ENCODE measurements at regions not wholly inside any gene's neighbourhood (a gene's known extent, or its start where the extent isn't known, plus 50 kb on each side); places are given as distances from the start of the nearest gene placed in this dataset.

GRCh38 chr18:70428439-70428838 is 139.6 kb downstream of the SOCS6 start:
- DNase-seq: no peak

- no peak for DNase-seq
Measured at GRCh38 chr18:70426818-70427217, 138.0 kb downstream of the SOCS6 start.

DNA sequence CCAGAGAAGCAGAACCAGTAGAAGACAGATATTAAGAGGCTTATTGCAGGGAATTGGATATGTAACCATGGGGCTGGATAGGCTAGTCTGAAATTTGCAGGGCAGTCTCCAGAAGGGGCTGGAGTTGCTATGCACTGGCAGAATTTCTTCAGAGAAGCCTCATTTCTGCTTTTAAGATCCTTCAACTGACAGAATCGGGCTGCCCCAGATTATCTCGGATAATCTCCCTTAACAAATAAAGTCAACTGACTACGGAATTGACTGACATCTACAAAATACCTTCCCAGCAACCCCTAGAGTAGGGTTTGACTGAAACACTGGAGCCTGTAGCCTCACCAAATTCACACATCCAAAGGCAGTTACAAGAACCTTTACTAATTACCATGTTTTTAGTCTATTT is 136.4 kb downstream of the SOCS6 start:
- no peak for DNase-seq

DNA sequence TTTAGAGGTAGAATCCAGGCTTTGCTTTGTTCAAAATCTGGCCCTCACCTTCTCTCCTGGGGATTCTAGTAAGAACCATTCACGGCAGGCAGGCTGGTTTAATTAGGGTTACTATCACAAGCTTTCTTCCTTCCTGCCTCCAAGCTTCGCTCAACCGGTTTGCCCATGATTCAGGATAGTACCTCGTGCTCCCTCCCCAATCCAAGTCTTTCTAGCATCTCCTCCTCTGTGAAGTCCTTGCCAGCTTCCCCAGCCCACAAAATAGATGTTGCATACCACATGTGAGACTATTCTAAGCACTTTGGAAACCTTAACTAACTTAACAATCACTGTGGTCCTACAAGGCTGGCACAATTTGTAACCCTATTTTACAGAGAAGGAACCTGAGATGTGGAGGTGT is 135.1 kb downstream of the SOCS6 start:
- DNase-seq: no peak

- no peak for DNase-seq
Measured at GRCh38 chr18:70423120-70423519, 134.3 kb downstream of the SOCS6 start.

GRCh38 chr18:70422391-70422965 is 133.6 kb downstream of the SOCS6 start:
- no peak for DNase-seq

DNA sequence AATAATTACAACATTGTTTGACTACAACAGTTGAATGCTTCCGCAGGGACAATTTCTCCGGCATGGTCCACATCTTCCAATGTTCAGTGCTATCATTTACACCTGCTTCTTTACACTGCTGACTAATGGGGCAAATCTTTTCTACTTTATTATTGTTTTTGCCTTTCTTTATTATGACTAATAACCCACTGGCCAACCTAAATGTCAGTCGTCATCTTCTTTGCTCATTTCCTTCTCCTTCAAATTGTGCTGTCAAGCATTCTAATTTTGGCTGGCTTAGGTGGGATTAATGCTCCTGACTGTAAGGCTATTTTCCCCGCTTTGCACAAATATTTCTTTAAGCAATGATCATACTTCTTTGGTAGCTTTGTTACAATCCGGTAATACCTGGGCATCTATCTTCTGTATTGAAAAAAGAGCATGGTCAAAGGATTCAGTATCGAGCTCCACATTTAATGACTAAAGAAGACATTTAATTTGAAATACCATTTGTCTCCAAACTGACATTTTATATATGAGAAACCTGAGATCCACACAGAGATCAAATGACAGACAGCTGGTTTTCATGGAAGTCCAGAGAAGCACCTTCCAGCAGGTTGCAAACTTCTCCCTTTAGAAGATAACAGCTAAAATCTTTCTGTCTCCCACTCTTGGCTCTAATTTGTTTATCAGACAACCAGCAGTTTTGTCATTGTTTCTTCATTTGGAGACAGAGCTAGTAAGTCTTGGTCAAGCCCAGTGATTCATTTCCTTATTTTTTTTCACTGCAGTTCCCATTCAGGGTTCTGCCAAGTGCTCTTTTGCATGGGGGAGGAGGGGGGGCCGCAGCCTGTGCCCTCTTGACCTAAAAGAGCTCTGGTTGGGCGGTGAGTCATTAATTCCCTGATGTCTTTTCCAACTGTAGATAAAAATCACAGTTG is 132.9 kb downstream of the SOCS6 start:
- DNase-seq: no peak

- no peak for DNase-seq
Measured at GRCh38 chr18:70420146-70420898, 131.5 kb downstream of the SOCS6 start.

DNA sequence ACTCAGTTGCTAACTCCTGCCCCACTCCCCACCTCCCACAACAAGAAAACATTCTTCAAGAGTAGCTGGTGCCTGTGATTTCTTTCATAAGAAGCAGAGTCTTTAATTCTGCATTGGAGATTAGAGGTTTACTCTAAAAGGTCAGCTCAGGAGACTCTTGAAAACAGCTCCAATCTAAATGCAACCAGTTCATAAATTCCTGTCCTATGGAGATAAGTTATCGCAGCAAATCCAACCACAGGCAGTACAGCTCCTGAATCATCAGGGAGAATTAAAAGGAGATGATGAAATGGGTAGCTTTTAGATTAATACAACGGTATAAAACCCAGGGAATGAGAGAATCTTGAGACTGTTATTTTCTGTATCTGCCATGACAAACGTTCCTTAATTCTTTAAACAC is 130.7 kb downstream of the SOCS6 start:
- DNase-seq: no peak

DNA sequence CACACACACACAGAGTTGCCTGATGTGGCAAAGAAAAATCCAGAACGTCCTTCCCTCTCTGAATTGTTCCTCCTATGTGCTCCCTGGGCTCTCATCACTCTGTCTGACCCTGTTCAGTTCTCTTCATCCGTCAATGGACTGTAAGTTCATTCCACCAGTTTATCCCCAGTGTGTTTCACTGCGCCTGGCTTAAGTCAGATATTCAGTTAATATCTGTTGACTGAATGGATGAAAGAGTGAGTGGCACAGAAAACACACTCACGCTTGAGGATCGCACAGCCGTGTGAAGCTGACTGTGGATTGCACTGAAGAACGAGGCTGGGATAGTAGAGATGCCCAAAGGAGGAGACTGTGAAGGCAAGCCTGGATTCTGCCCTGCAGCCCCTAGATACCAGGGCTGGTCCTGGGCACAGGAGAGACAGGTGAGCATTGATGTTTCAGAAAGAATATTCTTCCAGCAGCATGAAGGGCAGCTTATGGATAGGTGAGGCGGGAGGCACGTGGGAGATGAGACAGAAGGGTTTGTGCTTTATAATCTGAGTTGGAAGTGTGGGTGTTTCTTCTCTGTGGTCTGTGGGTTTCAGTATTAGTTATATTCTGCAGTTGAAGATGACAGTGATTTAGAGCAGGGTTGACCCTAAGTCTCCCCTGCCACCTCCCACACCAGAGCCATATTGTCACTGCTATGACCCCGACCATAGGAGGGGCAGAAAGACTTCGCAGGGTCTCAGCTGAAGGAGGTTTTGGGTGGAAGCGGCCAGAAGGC is 129.9 kb downstream of the SOCS6 start:
- no peak for DNase-seq

DNA sequence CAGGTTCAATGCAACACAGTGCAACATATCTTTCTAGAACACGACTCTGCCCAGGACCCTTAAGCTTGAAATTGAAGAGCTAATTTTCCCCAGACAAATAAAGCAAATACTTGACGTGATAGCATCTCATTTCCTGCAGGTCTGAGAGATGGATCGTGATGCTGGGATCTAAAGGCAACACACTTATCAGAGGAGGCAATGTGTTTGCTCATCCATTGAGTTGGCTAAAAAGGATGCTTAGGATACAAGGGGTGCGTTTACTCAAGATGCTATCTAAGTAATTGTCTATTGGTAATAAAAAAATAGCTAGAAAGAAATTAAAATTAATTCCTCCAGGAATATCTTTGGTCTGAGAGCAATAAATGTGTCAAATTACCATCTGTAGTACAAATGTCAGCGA is 129.0 kb downstream of the SOCS6 start:
- no peak for DNase-seq

DNA sequence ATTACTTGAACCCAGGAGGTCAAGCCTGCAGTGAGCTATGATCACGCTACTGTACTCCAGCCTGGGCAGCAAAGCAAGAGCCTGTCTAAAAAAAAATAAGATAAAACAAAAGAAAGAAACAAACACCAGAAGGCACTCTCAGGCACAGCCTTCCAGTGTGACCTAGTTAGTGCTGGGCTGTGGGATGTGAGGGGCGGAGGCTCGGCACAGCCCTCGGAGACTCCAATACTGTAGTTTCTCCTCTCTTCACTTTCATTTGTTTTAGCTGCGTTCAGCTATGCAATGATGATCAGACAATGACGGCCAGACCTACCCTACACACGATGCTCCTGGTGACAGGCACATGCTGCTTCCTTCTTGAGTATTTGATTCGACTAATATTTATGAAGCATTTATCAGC is 127.7 kb downstream of the SOCS6 start:
- no peak for DNase-seq

DNA sequence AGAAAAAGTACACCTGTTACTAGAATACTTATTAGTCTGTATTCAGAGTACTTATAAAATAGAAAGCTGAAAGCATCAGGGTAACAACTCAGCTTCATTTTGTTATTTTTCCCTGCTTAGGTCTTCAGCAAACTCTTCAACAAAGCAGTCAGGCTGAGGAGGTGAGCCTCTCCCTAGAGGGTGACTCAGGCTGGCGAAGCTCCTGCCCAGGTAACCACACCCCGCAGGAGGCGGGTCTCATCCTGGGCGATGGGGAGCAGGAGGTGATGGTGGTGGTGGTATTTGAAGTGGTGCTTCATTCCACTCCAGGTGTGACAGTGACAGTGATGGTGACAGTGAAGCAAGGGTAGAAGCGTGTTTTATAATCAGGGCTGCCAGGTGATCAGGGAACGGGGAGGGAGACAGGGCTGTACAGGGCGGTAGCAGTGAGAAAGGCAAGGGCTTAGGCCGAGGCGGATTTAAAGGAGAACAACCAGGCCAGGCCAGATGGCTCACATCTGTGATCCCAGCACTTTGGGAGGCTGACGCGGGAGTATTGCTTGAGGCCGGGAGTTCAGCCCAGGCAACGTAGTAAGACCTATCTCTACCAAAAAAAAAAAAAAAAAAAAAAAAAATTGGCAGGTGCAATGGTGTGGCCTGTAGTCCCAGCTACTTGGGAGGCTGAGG is 127.1 kb downstream of the SOCS6 start:
- DNase-seq: no peak

- no peak for DNase-seq
Measured at GRCh38 chr18:70414315-70414900, 125.6 kb downstream of the SOCS6 start.

DNA sequence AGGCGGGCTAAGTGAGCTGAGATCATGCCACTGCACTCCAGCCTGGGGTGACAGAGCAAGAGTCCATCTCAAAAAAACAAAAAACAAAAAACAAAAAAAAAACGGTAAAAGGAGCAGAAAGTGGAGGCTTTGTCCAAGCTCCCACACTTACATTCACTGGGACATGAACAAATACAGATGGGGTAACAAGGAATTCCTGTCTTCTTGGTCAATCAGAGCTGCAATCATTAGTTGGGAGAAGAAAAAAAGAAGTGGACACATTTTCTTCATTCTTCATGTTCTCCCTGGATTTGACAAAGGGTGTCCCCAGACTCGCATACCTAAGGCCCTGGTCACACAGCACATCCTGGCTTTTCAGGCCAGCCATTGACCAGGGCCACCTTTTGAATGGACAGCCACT is 124.6 kb downstream of the SOCS6 start:
- no peak for DNase-seq

DNA sequence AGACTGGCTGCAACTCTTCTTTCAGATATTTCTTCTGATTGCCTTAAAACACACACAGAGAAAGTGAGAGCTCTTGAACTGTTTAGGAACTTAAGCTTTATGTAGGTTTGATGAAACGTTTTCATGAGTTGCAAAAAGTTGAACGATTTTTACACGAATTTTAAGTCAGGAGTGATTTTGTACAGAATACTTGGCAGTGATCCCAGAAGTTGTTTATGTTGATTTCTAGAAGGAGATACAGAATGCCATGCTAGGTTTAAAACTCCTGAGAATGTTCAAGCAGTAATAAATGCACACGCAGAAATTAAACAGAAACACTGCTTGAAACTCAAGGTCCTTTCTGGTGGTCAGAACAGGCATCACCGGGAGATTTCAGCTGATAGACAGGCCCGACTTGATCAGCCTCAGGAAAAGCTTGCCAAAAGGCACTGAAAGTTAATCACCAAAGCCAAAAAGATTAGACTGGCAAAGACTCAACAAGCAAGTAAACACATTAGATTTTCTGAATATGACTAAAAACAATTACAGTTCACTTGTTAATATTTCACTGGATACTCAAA is 123.1 kb downstream of the SOCS6 start:
- DNase-seq: no peak

GRCh38 chr18:70411307-70411706 is 122.5 kb downstream of the SOCS6 start:
- no peak for DNase-seq

- no peak for DNase-seq
Measured at GRCh38 chr18:70405052-70405451, 116.2 kb downstream of the SOCS6 start.

DNA sequence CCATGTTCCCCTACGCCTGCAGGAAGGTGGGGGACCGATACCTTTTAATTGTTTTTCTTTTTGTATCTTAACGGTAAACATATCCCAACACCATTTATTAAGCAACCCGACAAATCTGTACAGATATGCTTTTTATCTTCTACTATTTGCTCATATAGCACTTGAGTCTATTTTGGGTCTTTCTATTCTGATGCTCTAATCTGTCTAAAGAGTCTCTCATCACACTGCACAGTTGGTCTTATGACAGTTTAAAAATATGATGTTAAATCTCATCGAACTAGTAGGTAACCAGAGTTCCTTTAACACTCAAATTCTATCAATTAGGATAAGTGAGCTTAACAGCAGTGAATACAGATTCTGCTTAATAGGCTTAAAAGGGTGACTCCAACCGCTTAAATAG is 111.6 kb downstream of the SOCS6 start:
- no peak for DNase-seq

- DNase-seq: no peak
Measured at GRCh38 chr18:70398076-70398475, 109.2 kb downstream of the SOCS6 start.

- no peak for DNase-seq
Measured at GRCh38 chr18:70397259-70397925, 108.5 kb downstream of the SOCS6 start.

Data from activated CD4-positive, alpha-beta T cell treated with anti-CD3 and anti-CD28 coated beads for 1 hour (primary cell).